HUES64 (cell line): ENCODE measurements at regions not wholly inside any gene's neighbourhood (a gene's known extent, or its start where the extent isn't known, plus 50 kb on each side); places are given as distances from the start of the nearest gene placed in this dataset.

Source experiments
- H3K27ac ChIP-seq: 2 replicates; pipeline ENCODE4 v1.7.0; 2013; ENCODE audit warnings: low read depth, low read length, inconsistent platforms
- H3K27me3 ChIP-seq: 2 replicates; pipeline ENCODE4 v1.6.1; 2013; ENCODE audit warnings: mild to moderate bottlenecking, low read length; ENCODE audit not compliant: insufficient read depth
- H3K36me3 ChIP-seq: 2 replicates; pipeline ENCODE4 v1.6.1; 2013; ENCODE audit warnings: mild to moderate bottlenecking, low read length; ENCODE audit not compliant: insufficient read depth
- H3K4me1 ChIP-seq: 2 replicates; pipeline ENCODE4 v1.6.1; 2013; ENCODE audit warnings: mild to moderate bottlenecking, low read length, moderate library complexity; ENCODE audit not compliant: insufficient read depth
- H3K4me3 ChIP-seq: 2 replicates; pipeline ENCODE4 v1.5.1; 2013; ENCODE audit warnings: mild to moderate bottlenecking, low read length, moderate library complexity
- H3K9ac ChIP-seq: 2 replicates; pipeline ENCODE4 v1.6.1; 2013; ENCODE audit warnings: mild to moderate bottlenecking, low read depth, low read length
- H3K9me3 ChIP-seq: 2 replicates; pipeline ENCODE4 v1.6.1; 2013; ENCODE audit warnings: low read depth, low read length; ENCODE audit not compliant: insufficient read depth
- WGBS: fragments of 150-250, 120-280 bp; methylation state at CpG from one replicate; pipeline ENCODE4 v1.1.7; 2013; ENCODE audit warnings: missing lambda C conversion rate; 5-methylcytosine and 5-hydroxymethylcytosine counted together

GRCh38 chr10:91061608-91062007 is 140.7 kb upstream of the ANKRD1 start:
- H3K9me3 ChIP-seq, result no peaks in the 10 kb centered on the region
- H3K27me3 ChIP-seq, result no peaks in the 10 kb centered on the region
- no peak overlapping the region for H3K9ac ChIP-seq
- no peaks in the 10 kb centered on the region for H3K36me3 ChIP-seq
- no peaks in the 10 kb centered on the region for H3K4me1 ChIP-seq
- no peak overlapping the region for H3K27ac ChIP-seq
- WGBS, result 89% methylated on average over 2 of the region's 2 CpGs
- no peak overlapping the region for H3K4me3 ChIP-seq

- no peaks in the 10 kb centered on the region for H3K9me3 ChIP-seq
- H3K36me3 ChIP-seq, result no peaks in the 10 kb centered on the region
- H3K27me3 ChIP-seq, result no peaks in the 10 kb centered on the region
- no peak overlapping the region for H3K27ac ChIP-seq
- H3K9ac ChIP-seq, result no peak overlapping the region
- WGBS, result 100% methylated on average over 2 of the region's 3 CpGs
- no peak overlapping the region for H3K4me3 ChIP-seq
- H3K4me1 ChIP-seq, result no peaks in the 10 kb centered on the region
These were observed 141.2 kb upstream of the ANKRD1 start for GRCh38 chr10:91062091-91062490.

DNA sequence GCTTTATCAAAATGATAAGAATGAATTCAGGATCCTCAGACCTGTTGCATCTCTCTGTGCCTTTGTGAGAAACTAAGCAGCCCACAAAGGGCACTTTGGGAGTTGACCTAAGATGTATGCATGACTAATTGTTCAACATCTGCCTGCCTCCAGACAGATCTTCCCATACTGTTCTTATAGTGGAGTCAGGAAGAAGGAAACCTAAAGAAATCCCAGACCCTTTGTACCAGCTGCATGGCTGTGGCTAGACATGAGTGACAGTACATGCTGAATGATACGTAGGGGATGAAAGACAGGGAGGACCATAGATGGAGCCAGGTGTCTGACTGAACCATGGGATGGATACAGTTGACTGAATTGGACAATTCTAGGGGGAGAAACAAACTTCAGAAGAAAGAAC is 148.7 kb upstream of the PCGF5 start:
- 44% methylated on average over 1 of the region's 1 CpG for WGBS
- H3K9me3 ChIP-seq, result no peaks in the 10 kb centered on the region
- H3K27ac ChIP-seq, result no peak overlapping the region
- no peaks in the 10 kb centered on the region for H3K36me3 ChIP-seq
- H3K4me1 ChIP-seq, result no peaks in the 10 kb centered on the region
- no peak overlapping the region for H3K9ac ChIP-seq
- no peak overlapping the region for H3K4me3 ChIP-seq
- no peaks in the 10 kb centered on the region for H3K27me3 ChIP-seq

GRCh38 chr10:91073286-91073979 is 147.0 kb upstream of the PCGF5 start:
- H3K27me3 ChIP-seq, result no peaks in the 10 kb centered on the region
- H3K9me3 ChIP-seq, result no peaks in the 10 kb centered on the region
- no peak overlapping the region for H3K4me3 ChIP-seq
- no peaks in the 10 kb centered on the region for H3K4me1 ChIP-seq
- H3K36me3 ChIP-seq, result no peaks in the 10 kb centered on the region
- no peak overlapping the region for H3K9ac ChIP-seq
- no peak overlapping the region for H3K27ac ChIP-seq
- WGBS, result 85% methylated on average over 4 of the region's 4 CpGs

DNA sequence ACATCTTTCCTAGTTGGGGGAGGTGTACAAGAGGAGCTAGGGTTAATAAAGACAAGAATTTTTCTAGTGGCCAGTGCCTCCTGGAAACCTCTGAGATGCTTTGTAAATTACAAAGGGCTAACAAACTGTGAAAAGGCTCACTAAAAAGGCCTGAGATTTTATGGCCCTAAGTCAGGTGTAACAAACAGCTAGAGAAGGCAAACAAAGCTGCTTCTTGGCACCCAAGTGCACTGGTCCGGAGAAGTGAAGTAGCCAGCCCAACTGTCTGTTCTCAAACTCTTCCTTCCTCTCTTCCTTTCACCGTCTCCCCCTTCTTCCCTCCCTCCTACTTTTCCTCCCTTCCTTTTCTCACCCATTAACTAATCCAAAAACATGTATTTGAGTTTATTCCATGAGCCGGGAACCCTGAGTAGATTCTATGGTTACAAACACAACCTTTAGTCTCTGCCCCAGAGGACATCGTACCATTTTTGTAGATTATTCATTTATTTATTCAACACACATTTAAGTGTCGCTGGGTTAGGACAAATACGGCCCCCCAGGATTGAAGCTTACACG is 143.4 kb upstream of the PCGF5 start:
- Histone ChIP-seq H3K9me3 (no peaks in the 10 kb centered on the region), H3K4me3 (no peak overlapping the region), H3K27me3 (no peaks in the 10 kb centered on the region), H3K27ac (no peak overlapping the region), H3K4me1 (no peaks in the 10 kb centered on the region), H3K9ac (no peak overlapping the region), H3K36me3 (no peaks in the 10 kb centered on the region)
- WGBS, result 89% methylated on average over 7 of the region's 7 CpGs

- H3K27ac ChIP-seq, result no peak overlapping the region
These were observed 142.9 kb upstream of the PCGF5 start for GRCh38 chr10:91077549-91078071.

DNA sequence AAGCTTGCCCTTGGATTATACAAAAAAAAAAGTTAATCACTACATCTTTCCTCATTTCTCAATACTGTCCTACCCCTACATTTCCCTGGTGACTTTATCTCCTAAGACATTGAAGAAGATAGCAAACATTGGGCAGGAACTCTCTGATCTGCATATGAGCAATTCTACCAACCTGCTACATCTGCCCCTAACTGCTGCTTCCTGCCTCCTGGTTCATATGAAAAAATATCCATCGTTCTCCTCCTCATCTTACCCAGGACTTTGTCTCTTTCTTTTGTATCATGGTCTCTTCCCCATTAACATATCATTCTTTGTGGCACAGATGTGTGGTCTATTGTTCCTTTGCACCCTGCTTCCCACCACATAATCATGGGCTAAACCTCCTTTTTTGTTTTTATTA is 139.7 kb upstream of the PCGF5 start:
- H3K9me3 ChIP-seq, result no peaks in the 10 kb centered on the region

More at GRCh38 chr10:91077549-91078071, 142.9 kb upstream of the PCGF5 start:
- Histone ChIP-seq H3K27me3 (no peaks in the 10 kb centered on the region), H3K4me3 (no peak overlapping the region), H3K9me3 (no peaks in the 10 kb centered on the region), H3K4me1 (no peaks in the 10 kb centered on the region), H3K36me3 (no peaks in the 10 kb centered on the region), H3K9ac (no peak overlapping the region)
- WGBS, result 95% methylated on average over 8 of the region's 8 CpGs

GRCh38 chr10:91082447-91082846 is 138.0 kb upstream of the PCGF5 start:
- Histone ChIP-seq H3K9me3 (no peaks in the 10 kb centered on the region), H3K27ac (no peak overlapping the region), H3K9ac (no peak overlapping the region), H3K36me3 (no peaks in the 10 kb centered on the region), H3K27me3 (no peaks in the 10 kb centered on the region), H3K4me1 (no peaks in the 10 kb centered on the region), H3K4me3 (no peak overlapping the region)
- WGBS, result 84% methylated on average over 6 of the region's 7 CpGs

More for the DNA sequence above, 139.7 kb upstream of the PCGF5 start:
- H3K9ac ChIP-seq, result no peak overlapping the region
- no peak overlapping the region for H3K27ac ChIP-seq
- H3K27me3 ChIP-seq, result no peaks in the 10 kb centered on the region
- no peaks in the 10 kb centered on the region for H3K36me3 ChIP-seq
- no peaks in the 10 kb centered on the region for H3K4me1 ChIP-seq
- no peak overlapping the region for H3K4me3 ChIP-seq
- 68% methylated on average over 1 of the region's 1 CpG for WGBS

DNA sequence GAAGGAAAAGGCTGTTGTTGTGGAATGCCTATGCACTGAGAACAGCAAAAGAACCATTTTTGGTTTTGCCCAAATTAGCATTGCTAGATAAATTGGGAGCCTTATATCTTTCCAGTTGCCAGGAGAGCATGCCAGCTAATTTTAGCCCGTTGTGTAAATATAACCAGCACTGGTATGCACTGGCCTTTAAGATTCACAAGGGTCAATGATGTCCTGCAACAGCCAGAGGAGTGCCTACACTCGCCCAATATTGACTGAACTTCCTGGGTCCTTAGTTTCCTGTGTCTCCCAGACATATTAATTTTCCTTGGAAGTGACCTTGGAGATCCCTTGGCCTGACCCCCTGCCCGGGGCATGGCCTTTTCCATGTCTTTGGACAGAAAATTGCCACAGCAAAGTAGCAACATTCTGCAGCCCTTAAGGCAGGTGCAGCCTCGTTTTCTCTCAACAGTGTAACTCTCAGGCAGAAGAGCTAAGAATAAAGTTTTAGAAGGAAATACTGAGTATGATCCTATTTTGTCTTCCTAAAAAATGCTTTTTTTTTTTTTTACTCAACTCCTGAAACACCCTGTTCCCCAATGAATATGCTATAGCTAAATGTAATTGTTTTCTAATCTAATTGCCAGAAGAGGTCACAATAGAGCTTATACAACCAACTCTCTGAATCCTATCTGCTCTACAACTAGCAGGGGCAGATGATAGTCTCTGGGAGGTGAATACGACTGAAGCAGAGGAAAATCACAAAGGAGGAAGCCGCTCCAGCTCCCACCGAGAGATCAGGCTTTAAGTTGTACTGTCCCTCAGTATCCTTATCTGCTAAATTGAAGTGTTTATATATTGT is 131.9 kb upstream of the PCGF5 start:
- Histone ChIP-seq H3K27me3 (no peaks in the 10 kb centered on the region), H3K27ac (no peak overlapping the region), H3K9me3 (peaks cover 10% of the 10 kb centered on the region; the same call in 1 of the 2 replicates), H3K36me3 (no peaks in the 10 kb centered on the region), H3K4me1 (no peaks in the 10 kb centered on the region), H3K9ac (no peak overlapping the region), H3K4me3 (no peak overlapping the region)
- 72% methylated on average over 7 of the region's 7 CpGs for WGBS

- Histone ChIP-seq H3K27ac (no peak overlapping the region), H3K27me3 (no peaks in the 10 kb centered on the region), H3K36me3 (no peaks in the 10 kb centered on the region), H3K9ac (no peak overlapping the region), H3K4me1 (no peaks in the 10 kb centered on the region), H3K4me3 (no peak overlapping the region), H3K9me3 (peaks cover 19% of the 10 kb centered on the region; the same call in 1 of the 2 replicates)
- 87% methylated on average over 5 of the region's 5 CpGs for WGBS
These were observed 129.5 kb upstream of the PCGF5 start for GRCh38 chr10:91090761-91091529.
